Left lobe of liver (tissue), 2 donors: ENCODE measurements at regions not wholly inside any gene's neighbourhood (a gene's known extent, or its start where the extent isn't known, plus 50 kb on each side); places are given as distances from the start of the nearest gene placed in this dataset.

Experiments used
- ATAC-seq: fragments of 200-7000 bp; cut with Tn5 transposase; one replicate; pipeline ENCODE4 v1.9.1; 2020; ENCODE audit warnings: mild to moderate bottlenecking, moderate library complexity
- DNase-seq: peaks from one replicate; pipeline ENCODE4 v3.0.0-alpha.2; 2020; ENCODE audit warnings: low spot score
- donor health status: DM: no; HTN: no; CAD: no; lungs with moderate emphysema.
- donor health status: DM: no; HTN: yes; CAD: no.

DNA sequence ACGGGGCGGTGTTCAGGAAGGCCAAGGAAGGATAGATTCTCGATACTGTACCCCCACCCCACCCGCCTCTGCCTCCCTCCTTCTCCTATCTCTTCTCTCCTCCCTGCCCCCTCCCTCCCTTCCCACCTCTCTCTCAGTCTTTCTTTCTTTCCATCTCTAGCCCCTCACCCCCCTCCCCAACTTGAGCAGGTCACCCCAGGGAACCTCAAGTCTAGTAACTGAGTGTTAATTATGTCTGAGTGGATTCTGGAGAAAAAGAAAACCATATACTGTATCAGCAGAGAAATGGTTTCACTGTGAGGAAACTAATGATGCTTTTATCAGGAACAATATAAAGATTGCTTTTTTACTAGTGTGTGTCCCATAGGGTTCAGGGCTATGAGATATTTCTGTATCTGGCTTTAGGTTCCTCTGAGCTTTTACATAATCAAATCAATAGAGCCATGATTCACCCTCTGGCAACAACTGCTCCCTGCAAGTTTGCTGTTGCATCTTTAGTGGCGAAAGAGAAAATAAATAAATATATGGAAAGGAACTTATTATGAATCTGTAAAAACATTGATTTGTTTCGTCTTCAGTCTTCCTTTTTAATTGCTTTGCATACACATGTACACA lies 639.7 kb downstream of the CCDC171 start:
- DNase-seq (no peak), ATAC-seq (no peak)

DNA sequence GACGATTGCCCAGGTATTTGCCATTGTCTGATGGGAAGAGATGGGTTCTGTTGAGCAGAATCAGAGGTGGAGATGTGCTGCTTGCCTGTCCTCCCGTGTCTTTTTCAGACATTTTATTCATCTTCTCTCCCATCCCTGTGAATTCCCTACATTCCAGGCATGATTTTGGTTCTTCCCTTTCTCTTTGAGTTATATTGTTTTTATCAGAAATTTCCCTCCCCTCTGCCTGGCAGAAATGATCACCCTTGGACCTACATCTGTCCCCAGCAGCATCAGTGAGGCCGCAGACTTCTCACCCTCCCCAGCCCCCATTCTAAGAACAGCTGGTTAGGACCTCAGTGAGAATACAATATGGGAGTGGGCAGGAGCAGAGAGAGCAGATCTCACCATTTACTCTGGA lies 640.2 kb downstream of the CCDC171 start:
- no peak for ATAC-seq
- DNase-seq = no peak

DNA sequence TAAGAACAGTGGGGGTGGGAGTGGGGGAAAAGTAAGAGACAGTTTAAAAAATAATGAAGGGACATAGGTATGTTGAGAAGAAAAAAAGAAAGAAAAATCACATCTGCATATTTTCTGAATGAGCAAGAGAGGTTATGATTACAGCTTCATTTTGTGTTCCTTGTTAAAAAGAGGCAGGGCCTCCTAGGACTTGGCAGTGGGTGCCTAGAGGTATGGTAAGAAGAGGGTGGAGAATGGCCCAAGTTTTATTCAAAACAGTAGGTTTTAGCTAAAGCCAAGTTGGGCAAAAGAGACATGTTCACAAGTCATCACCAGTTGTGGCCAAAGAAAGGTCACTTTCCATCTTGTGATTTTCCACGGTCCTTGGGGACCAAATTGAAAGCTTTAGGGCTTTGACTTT lies 643.4 kb downstream of the CCDC171 start:
- ATAC-seq (no peak), DNase-seq (no peak)

DNA sequence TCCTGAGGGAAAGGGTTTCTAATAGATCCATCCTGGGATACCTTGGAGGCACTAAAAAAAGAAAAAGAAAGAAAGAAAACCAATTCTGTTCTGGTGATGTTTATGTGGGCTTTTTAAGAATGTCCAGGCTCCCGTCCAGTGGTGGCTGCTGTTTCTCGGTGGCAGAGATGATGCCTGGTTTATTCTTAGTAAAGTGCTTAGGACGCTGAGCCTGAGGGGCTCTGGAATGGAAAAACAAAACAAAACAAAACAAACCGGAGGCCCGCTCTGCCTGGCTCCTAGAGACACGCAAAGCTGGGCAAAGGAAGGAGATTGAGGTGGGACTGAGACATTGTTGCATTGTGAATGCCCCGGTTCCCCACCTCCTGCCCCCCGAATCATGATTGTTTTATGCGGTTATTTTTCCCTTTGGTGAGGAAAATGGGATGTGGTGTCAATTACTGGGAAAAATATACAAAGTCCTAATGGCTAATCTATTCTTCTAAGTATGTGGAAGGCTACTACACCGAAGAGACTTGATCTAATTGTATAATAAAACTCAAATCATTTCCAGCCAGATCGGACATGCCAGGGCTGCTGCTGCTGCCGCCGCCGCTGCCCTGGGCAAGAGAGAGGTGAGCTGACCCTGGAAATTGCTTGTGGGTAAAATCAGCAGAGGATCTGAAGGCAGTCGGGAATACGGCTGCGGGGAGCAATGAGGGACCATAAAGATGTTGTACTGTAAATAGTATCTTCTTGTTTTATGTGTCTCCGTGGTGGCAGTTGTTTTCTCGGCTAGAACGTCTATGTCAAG lies 644.9 kb downstream of the CCDC171 start:
- ATAC-seq (no peak), DNase-seq (no peak)

DNA sequence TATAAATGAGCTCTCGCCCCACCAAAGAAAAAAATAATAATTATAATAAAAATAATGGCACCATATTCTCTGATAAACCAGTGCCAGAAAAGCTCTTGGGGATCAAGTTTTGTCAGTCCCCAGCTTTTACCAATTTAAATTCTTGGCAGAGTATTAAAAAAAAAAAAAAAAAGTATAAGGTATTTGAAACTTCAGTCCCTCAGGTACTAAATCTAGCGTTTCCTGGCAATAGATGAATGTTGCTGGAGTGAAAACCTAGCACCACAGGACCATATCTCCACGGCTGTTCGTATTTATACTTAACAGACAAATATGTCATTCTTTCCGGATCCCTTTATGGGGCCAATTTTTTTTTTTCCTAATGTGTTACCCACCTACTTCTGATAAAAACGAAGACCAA lies 646.2 kb downstream of the CCDC171 start:
- DNase-seq (no peak), ATAC-seq (no peak)

DNA sequence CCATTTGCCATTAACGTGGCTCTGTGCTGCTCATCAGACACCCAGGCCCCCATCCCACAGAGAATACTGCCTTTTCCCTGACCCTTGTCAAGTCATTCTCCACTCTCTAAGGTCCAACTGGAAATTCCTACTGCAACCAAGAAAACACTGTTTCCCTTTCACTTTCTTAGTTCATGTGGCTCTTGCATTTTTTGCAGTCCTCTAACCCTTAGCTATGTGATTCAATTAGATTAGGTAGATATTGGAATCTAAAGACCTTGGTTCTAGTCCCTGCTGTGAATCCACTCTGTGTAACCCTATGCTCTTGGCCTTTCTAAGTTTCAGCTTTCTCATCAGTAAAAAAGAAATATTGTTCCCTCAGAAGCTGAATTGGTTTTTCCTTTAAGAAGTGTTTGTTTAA lies 649.4 kb downstream of the CCDC171 start:
- ATAC-seq (no peak), DNase-seq (no peak)

DNA sequence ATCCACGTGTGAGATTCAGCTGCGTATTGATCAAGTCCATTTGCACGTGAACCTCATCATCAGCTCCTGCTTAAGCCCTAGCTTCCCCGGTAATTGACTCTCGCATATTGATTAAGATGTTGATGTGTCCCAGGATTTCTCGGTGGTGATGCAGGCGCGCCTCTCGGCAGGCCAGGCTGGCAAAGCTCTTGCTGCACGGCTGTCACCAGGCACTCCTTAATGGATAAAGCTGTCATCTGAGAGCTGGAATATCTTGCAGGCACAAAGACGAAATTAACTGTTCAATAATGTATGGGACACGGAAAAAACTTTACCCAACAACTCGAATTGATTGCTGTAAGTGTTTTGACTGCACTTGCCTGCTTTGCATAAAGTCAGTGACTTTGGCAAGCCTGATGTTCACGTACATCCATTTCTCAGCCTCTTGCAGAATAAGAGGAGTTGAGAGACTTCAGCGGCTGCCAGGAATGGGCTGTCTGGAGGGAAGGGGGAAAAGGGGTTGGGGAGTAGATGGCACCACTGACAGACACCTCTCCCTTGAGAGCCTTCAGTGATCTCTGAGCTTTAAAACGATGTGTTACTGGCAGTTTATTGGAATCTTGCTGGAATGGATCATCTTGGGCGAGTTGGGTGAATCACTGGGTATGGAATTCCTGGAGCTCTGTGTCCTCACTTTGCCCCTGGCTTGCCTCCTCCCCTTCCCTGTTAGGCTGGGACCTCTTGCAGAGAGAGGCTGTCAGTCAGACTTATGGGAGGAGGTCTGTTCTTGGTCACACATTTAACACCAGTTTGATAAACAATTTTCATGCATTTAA lies 650.3 kb downstream of the CCDC171 start:
- DNase-seq (no peak), ATAC-seq (no peak)

DNA sequence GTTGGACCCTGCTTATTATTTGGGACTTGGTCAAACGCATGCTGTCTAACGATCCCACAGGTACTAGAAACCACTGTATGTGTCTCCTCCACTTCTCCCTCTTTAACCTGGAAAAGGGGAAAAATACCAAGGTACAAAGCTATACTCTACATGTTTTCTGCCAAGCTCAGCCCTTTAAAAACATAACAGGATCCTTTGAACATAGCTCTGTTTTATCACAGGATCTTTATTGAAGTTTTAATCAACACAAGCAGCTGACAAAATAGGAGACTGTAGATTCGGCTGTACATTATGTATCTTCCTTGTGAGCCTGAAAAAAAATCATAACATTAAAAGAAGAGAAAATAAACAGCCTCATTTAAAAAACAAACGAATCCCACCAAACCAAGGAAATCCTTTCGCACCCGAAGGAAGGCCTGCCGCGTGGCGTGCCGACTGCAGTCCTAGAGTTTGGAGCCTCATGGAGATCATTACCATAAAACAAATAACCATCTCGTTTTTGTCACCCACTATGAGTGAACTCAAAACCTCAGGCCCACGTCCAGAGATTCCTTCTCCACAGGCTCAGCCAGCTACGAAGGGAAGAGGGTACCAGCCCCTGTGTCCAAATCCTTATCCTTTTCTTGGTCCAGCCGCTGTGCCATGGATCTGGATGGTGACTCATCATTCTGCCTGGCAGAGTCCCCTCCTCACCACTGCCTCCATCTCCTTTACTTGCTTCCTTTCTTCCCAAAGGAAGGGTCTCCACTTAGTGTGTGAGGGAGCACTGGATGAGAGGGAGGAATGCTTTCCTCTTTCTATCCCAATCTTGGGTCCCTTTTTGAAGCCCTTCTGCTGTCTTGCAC lies 651.1 kb downstream of the CCDC171 start:
- ATAC-seq = no peak
- no peak for DNase-seq

DNA sequence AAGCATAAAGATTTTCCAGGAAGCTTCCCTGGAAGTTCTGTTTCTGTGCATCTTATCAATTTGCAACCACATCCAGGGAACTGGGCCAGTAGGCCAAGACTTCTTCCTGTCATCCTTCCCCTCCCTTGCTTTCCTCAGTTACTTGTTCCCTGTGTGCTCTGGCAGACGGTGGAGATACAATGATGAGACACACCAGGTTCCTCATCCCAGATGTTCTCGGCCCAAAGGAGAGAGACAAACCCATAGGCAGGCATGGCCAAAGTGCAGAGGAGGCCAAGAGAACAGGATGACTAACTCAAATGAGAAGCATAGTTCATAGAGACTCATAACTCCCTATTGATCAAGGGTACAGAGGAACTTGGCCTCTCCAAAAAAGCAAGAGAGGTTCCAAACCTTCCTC lies 652.6 kb downstream of the CCDC171 start:
- DNase-seq (no peak), ATAC-seq (no peak)

DNA sequence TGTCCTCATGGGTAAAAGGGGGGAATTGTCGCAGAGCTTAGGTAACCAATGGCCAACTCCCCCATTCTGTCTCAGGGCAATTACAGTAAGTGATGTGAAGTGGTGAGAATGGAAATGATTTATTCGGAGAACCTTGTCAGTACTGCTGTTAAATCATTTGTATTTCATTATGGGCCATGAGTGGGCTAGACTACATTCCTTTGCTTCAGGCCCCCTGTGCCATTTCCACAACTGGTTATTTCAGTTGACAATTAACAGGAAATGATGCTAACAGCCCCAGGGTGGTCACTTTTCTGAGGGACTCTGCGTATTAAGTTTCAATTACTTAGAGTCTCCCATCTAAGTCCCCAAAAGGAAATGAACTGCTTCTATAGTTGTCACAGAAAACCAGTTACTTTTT lies 653.7 kb downstream of the CCDC171 start:
- ATAC-seq (no peak), DNase-seq (no peak)

DNA sequence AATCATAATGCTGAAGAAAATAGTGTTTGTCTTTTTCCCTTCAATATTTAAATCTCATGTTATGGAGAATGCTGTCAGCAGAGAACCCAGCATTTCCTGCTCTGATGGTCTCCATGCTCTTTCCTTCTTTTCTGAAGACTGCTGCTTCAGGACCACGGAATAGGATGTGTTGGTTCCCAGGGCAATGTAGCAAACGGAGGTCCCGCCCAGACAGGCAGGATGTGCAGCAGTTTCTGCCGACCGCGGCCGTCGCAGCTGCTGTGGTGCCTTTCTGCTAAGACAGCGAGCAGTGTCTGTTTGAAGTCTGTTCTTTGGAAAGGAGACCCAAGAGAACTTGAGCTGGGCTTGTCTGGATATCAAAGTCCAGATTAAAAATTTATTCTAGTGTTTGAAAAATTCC lies 654.3 kb downstream of the CCDC171 start:
- DNase-seq = no peak
- no peak for ATAC-seq

DNA sequence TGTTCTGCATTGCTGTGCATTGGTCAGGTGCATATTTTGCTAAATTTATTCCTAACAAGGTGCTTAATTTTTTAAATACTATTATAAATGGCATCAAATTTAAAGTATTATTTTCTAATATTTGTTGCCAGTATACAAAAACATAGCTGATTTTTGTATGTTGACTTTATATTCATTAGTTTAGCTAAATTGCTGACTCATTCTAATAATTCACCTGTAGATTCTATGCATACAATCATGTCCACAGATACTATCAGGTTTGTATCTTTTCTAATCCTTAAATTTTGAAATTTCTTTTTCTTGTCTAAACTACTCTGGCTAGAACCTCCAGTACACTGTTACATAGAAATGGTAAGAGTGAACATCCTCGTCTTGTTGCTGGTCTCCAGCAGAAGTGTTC lies 657.6 kb downstream of the CCDC171 start:
- DNase-seq (no peak), ATAC-seq (no peak)

DNA sequence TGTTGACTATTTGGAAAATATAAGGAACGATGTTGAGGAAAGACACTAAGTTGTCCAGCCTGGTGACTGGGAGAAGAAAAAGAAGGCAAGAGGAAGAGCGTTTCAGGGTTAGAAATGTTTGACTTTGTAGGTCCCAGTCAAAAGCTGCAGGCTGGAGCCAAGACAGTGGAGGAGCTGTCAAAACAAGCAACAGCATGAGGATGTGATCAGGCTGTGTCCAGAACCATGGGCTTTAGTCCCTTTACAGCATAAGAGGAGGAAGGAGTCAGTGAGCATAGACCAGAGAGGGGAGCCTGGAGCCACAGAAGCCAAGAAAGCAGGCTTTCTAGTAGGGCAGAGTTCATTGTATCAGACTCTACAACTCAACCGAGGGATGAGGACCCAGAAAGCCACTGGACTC lies 658.5 kb downstream of the BNC2 start:
- ATAC-seq = no peak
- DNase-seq = no peak

DNA sequence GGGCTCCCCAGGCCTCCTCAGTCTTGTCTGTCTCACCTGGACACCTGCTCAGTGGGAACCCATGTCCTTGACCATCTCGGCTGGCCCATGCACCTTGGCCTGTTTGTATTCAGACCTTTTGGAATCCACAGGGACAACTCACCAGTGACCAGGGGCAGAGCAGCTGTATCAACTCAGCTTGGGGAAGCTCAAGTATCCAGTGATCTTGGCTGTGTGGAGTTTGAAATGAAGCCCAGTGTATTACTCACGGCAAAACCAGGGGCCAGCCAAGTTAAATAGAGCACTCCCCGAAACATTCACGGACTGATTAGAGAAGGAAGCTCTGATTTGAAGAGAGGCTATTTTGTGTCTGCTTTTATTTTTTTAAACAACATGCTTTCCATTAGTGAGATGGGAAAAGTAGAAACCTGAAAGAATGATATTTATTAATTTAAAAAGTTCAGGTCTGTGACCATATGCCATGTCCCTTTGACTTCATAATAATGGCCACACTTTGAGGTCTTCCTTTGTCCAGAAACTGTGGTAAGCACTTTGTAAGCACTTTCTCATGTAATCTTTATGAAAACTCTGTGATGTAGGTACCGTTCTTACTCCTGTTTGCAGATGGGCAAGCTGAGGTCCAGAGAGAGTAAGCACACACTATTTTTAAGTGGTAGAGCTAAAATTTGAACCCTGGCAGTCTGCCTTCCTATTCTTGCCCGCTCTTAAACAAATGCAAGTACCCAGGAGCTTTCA lies 656.5 kb downstream of the BNC2 start:
- DNase-seq = peak; percentile 49
- ATAC-seq = peak; percentile 96

DNA sequence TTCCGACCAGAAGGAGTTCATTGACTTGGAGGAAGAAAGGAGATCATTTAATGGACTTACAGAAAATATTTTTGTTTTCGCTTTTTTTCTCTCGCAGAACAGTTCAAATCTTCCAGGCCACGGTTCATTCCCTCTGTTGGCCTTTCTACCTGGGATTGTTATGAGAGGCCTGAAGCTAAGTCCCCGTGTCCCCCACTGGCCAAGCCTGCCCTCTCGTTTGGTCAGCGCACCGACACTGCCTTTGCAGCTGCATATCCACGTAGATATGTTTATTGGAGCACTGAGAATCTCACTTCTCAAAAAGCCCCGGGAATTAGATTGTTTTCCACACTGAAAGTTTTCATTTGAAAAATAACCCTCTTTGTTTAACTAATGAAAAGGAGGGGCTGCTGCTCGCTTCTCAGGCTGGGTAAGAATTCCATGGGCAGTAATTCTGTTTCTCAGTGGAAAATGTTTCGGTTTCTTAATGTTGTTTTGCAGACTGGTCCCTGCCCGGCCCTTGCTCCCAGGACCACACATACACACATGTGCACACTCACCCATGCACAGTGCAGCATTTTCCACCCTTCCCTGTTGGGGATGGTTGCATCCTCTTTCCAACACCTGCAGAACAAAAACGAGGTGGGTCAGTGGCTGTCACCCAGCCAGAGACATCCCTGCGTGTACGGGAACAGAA lies 655.7 kb downstream of the BNC2 start:
- no peak for DNase-seq
- no peak for ATAC-seq

DNA sequence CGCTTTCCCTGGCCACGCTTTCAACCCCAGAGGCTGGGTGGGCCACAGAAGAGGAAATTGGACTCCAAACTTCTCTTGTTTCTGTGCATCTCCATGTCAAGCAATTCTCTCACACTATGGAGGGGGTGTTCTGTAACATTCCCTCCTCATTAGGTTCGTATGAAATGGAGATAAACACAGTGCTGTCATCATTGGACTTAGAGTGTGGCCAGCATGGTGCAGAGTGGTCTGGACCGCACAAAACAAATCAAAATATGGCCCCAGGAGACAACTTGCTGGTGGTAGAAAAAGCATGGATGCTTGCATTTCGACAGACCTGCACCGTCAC lies 655.2 kb downstream of the BNC2 start:
- ATAC-seq (no peak), DNase-seq (no peak)

DNA sequence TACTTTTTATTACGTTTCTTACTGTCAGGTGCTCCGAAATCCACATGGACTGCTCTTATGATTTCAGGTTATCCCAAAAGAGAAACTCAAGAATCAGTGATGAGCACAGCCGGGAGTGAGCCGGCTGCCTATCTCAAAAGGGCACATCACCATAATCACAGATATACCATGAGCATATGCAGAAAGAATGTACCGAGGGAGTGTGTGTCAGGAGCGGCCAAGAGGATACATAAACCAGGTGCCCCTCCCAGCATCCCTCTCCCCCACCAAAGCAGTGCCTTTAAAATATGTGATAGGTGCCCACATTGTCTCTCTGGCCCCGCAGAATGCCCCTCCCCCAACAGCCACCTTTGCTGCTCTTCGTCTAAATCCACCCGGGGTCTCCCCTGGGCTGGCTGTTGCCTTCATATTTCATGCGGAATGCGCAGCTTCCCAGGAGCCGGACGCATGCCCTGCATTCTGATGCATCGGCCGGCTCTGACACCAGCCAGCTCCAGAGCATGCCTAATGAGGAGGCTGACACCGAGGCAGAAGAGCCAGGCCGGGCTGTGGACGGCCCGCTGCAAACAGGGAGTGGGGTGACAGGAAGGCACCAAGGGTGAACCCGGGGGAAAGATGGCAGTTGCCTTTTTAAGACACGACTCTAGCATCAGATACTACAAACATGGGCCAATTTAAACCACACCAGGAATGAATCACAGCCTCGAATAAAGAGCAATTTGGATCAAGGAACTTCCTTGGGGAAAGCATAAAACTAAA lies 652.3 kb downstream of the BNC2 start:
- DNase-seq = no peak
- ATAC-seq = no peak

DNA sequence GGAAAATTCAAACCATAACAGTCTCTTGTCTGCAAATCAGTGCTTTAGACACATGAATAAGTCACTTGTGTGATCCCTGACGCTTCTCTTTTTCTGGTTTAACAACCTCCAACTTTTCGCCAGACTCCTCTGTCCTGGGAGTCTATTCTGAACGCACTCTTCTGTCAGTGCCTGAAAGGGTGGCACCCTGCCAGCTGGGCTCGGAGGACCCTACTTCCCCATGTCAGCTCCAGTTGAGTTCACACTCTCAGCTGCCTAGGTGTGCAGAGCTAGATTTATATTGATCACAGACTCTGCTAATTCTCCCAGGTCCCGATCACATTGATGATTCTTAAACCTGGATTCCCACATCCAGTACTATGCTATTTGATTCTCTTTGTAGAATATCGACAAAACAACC lies 649.1 kb downstream of the BNC2 start:
- DNase-seq = no peak
- ATAC-seq = no peak

DNA sequence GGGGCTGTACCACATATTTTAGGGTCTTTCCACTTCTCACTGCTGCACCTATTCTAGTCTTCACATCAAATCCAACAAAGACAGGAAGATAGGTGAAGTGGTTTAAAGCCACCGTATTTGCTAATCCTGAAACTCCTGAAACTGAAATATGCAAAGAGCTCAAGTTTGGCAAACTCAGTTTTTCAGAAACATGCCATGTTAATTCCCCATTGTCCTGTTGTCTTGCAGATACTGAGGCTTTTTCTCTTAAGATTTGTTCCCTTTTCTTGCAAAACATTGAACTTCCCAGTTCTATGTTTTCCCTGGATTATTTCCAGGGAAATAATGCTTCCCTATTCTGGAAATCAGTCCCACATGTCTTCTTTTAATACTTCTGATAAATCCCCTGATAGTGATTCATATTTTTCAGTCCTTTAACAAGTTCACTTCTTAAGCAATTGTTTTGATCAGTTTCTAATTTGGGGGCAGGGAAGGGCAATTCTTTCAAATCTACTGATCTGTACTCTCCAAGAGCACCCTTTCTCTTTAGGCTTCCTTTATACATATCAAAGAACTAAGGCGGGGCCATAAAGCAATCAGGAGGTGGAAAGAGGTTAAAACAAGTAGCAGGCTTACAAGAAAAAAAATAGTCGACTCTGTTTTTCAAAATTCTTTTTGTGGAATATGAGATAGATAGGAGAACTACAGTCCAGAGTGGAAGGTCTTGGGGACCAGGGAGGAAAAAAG lies 648.5 kb downstream of the BNC2 start:
- DNase-seq (no peak), ATAC-seq (no peak)
